ENCODE measurements at regions not wholly inside any gene's neighbourhood (a gene's known extent, or its start where the extent isn't known, plus 50 kb on each side); places are given as distances from the start of the nearest gene placed in this dataset.

- Mint-ChIP-seq H3K9me3 (ENCODE audit: insufficient read depth) (peaks cover 4% of the 10 kb centered on the region), H3K4me1 (ENCODE audit: low read depth) (no peaks in the 10 kb centered on the region), H3K36me3 (ENCODE audit: low read depth) (no peaks in the 10 kb centered on the region), H3K27ac (no peak overlapping the region), H3K27me3 (ENCODE audit: low read depth) (no peaks in the 10 kb centered on the region), H3K4me3 (no peak overlapping the region)
- DNase-seq, result no peak
- ATAC-seq, result no peak
- CTCF ChIA-PET, result interaction anchor here (0.9 kb wide), 1 partner anchor 18 kb away, joined by 3 read pairs; no protein-coding TSS in a partner anchor
- POLR2A ChIA-PET, result no interaction called here
These were observed 283.9 kb upstream of the SLC10A2 start for GRCh38 chr13:103350147-103350546.

GRCh38 chr13:103349211-103349980 is 283.2 kb upstream of the SLC10A2 start:
- H3K36me3 Mint-ChIP-seq (ENCODE audit: low read depth), result no peaks in the 10 kb centered on the region
- no peaks in the 10 kb centered on the region for H3K4me1 Mint-ChIP-seq (ENCODE audit: low read depth)
- ChIA-PET POLR2A (no interaction called here), CTCF (interaction anchor here (0.9 kb wide), 1 partner anchor 18 kb away, joined by 3 read pairs; no protein-coding TSS in a partner anchor)
- no peak for DNase-seq
- H3K9me3 Mint-ChIP-seq (ENCODE audit: insufficient read depth), result peaks cover 12% of the 10 kb centered on the region
- no peak overlapping the region for H3K27ac Mint-ChIP-seq
- no peaks in the 10 kb centered on the region for H3K27me3 Mint-ChIP-seq (ENCODE audit: low read depth)
- no peak overlapping the region for H3K4me3 Mint-ChIP-seq
- no peak for ATAC-seq

GRCh38 chr13:103335241-103335640 is 269.0 kb upstream of the SLC10A2 start:
- POLR2A ChIA-PET, result no interaction called here

GRCh38 chr13:103331924-103332323 is 265.7 kb upstream of the SLC10A2 start:
- ChIA-PET POLR2A (no interaction called here), CTCF (interaction anchor here (0.7 kb wide), 1 partner anchor 18 kb away, joined by 3 read pairs; no protein-coding TSS in a partner anchor)
- no peaks in the 10 kb centered on the region for H3K9me3 Mint-ChIP-seq (ENCODE audit: insufficient read depth)
- H3K27me3 Mint-ChIP-seq (ENCODE audit: low read depth), result no peaks in the 10 kb centered on the region
- ATAC-seq (no peak), DNase-seq (no peak)
- H3K36me3 Mint-ChIP-seq (ENCODE audit: low read depth), result no peaks in the 10 kb centered on the region
- H3K4me1 Mint-ChIP-seq (ENCODE audit: low read depth), result no peaks in the 10 kb centered on the region
- no peak overlapping the region for H3K27ac Mint-ChIP-seq
- no peak overlapping the region for H3K4me3 Mint-ChIP-seq

More at GRCh38 chr13:103335241-103335640, 269.0 kb upstream of the SLC10A2 start:
- CTCF ChIA-PET, result no interaction called here
- no peak for ATAC-seq
- Mint-ChIP-seq H3K36me3 (ENCODE audit: low read depth) (no peaks in the 10 kb centered on the region), H3K9me3 (ENCODE audit: insufficient read depth) (no peaks in the 10 kb centered on the region), H3K4me1 (ENCODE audit: low read depth) (no peaks in the 10 kb centered on the region), H3K27ac (no peak overlapping the region), H3K27me3 (ENCODE audit: low read depth) (no peaks in the 10 kb centered on the region), H3K4me3 (no peak overlapping the region)
- no peak for DNase-seq

GRCh38 chr13:103328899-103329298 is 262.7 kb upstream of the SLC10A2 start:
- Mint-ChIP-seq H3K9me3 (ENCODE audit: insufficient read depth) (no peaks in the 10 kb centered on the region), H3K4me3 (no peak overlapping the region), H3K27ac (no peak overlapping the region), H3K27me3 (ENCODE audit: low read depth) (no peaks in the 10 kb centered on the region), H3K36me3 (ENCODE audit: low read depth) (no peaks in the 10 kb centered on the region), H3K4me1 (ENCODE audit: low read depth) (no peaks in the 10 kb centered on the region)
- ChIA-PET CTCF (no interaction called here), POLR2A (no interaction called here)
- DNase-seq (no peak), ATAC-seq (no peak)

- ATAC-seq (no peak), DNase-seq (no peak)
- Mint-ChIP-seq H3K4me3 (no peak overlapping the region), H3K4me1 (ENCODE audit: low read depth) (no peaks in the 10 kb centered on the region), H3K9me3 (ENCODE audit: insufficient read depth) (no peaks in the 10 kb centered on the region), H3K27me3 (ENCODE audit: low read depth) (no peaks in the 10 kb centered on the region), H3K36me3 (ENCODE audit: low read depth) (no peaks in the 10 kb centered on the region), H3K27ac (no peak overlapping the region)
- CTCF ChIA-PET, result no interaction called here
- POLR2A ChIA-PET, result no interaction called here
These were observed 260.1 kb upstream of the SLC10A2 start for GRCh38 chr13:103326326-103326725.

- ChIA-PET POLR2A (no interaction called here), CTCF (no interaction called here)
- DNase-seq (no peak), ATAC-seq (no peak)
- no peak overlapping the region for H3K4me3 Mint-ChIP-seq
- H3K27ac Mint-ChIP-seq, result no peak overlapping the region
- no peaks in the 10 kb centered on the region for H3K9me3 Mint-ChIP-seq (ENCODE audit: insufficient read depth)
- H3K36me3 Mint-ChIP-seq (ENCODE audit: low read depth), result no peaks in the 10 kb centered on the region
- H3K4me1 Mint-ChIP-seq (ENCODE audit: low read depth), result no peaks in the 10 kb centered on the region
- no peaks in the 10 kb centered on the region for H3K27me3 Mint-ChIP-seq (ENCODE audit: low read depth)
These were observed 259.5 kb upstream of the SLC10A2 start for GRCh38 chr13:103325672-103326071.

- ATAC-seq (no peak), DNase-seq (no peak)
- Mint-ChIP-seq H3K4me3 (no peak overlapping the region), H3K4me1 (ENCODE audit: low read depth) (no peaks in the 10 kb centered on the region), H3K36me3 (ENCODE audit: low read depth) (no peaks in the 10 kb centered on the region), H3K27ac (no peak overlapping the region), H3K27me3 (ENCODE audit: low read depth) (no peaks in the 10 kb centered on the region), H3K9me3 (ENCODE audit: insufficient read depth) (no peaks in the 10 kb centered on the region)
- CTCF ChIA-PET, result no interaction called here
- POLR2A ChIA-PET, result no interaction called here
These were observed 258.4 kb upstream of the SLC10A2 start for GRCh38 chr13:103324641-103325040.

GRCh38 chr13:103315711-103316110 is 249.5 kb upstream of the SLC10A2 start:
- ATAC-seq (no peak), DNase-seq (no peak)
- ChIA-PET CTCF (no interaction called here), POLR2A (no interaction called here)
- Mint-ChIP-seq H3K4me3 (no peak overlapping the region), H3K27me3 (ENCODE audit: low read depth) (no peaks in the 10 kb centered on the region), H3K36me3 (ENCODE audit: low read depth) (no peaks in the 10 kb centered on the region), H3K9me3 (ENCODE audit: insufficient read depth) (no peaks in the 10 kb centered on the region), H3K4me1 (ENCODE audit: low read depth) (no peaks in the 10 kb centered on the region), H3K27ac (no peak overlapping the region)

- no peak for ATAC-seq
- POLR2A ChIA-PET, result no interaction called here
- Mint-ChIP-seq H3K4me3 (no peak overlapping the region), H3K27me3 (ENCODE audit: low read depth) (no peaks in the 10 kb centered on the region), H3K9me3 (ENCODE audit: insufficient read depth) (no peaks in the 10 kb centered on the region), H3K36me3 (ENCODE audit: low read depth) (no peaks in the 10 kb centered on the region), H3K27ac (no peak overlapping the region), H3K4me1 (ENCODE audit: low read depth) (no peaks in the 10 kb centered on the region)
- CTCF ChIA-PET, result no interaction called here
- DNase-seq, result no peak
These were observed 246.2 kb upstream of the SLC10A2 start for GRCh38 chr13:103312467-103312866.

- DNase-seq (no peak), ATAC-seq (no peak)
- Mint-ChIP-seq H3K4me1 (ENCODE audit: low read depth) (no peaks in the 10 kb centered on the region), H3K4me3 (no peak overlapping the region), H3K27me3 (ENCODE audit: low read depth) (no peaks in the 10 kb centered on the region), H3K9me3 (ENCODE audit: insufficient read depth) (no peaks in the 10 kb centered on the region), H3K36me3 (ENCODE audit: low read depth) (no peaks in the 10 kb centered on the region), H3K27ac (no peak overlapping the region)
- ChIA-PET POLR2A (no interaction called here), CTCF (no interaction called here)
These were observed 242.4 kb upstream of the SLC10A2 start for GRCh38 chr13:103308667-103309066.

GRCh38 chr13:103306163-103306562 is 239.9 kb upstream of the SLC10A2 start:
- ATAC-seq (no peak), DNase-seq (no peak)
- H3K4me3 Mint-ChIP-seq, result no peak overlapping the region
- no peak overlapping the region for H3K27ac Mint-ChIP-seq
- H3K4me1 Mint-ChIP-seq (ENCODE audit: low read depth), result no peaks in the 10 kb centered on the region
- H3K27me3 Mint-ChIP-seq (ENCODE audit: low read depth), result no peaks in the 10 kb centered on the region
- H3K9me3 Mint-ChIP-seq (ENCODE audit: insufficient read depth), result no peaks in the 10 kb centered on the region
- ChIA-PET POLR2A (no interaction called here), CTCF (no interaction called here)
- no peaks in the 10 kb centered on the region for H3K36me3 Mint-ChIP-seq (ENCODE audit: low read depth)

GRCh38 chr13:103303078-103303651 is 236.9 kb upstream of the SLC10A2 start:
- H3K27me3 Mint-ChIP-seq (ENCODE audit: low read depth), result no peaks in the 10 kb centered on the region
- H3K27ac Mint-ChIP-seq, result no peak overlapping the region
- H3K36me3 Mint-ChIP-seq (ENCODE audit: low read depth), result no peaks in the 10 kb centered on the region
- no peak for ATAC-seq
- H3K4me1 Mint-ChIP-seq (ENCODE audit: low read depth), result no peaks in the 10 kb centered on the region
- CTCF ChIA-PET, result no interaction called here
- POLR2A ChIA-PET, result no interaction called here
- DNase-seq, result no peak
- no peak overlapping the region for H3K4me3 Mint-ChIP-seq
- no peaks in the 10 kb centered on the region for H3K9me3 Mint-ChIP-seq (ENCODE audit: insufficient read depth)
